ENCODE measurements at regions not wholly inside any gene's neighbourhood (a gene's known extent, or its start where the extent isn't known, plus 50 kb on each side); places are given as distances from the start of the nearest gene placed in this dataset.

GRCh38 chr16:9658586-9658985 is 523.6 kb downstream of the GRIN2A start (continued):
- TF ChIP-seq CDX4 (CRISPR knock-in tag; IDR thresholded peaks at IDR 0.05; ENCODE audit: borderline replicate concordance) (no peak), ZNF121 (CRISPR knock-in tag; IDR thresholded peaks at IDR 0.05) (no peak)

- Mint-ChIP-seq H3K9me3 (peaks cover 9% of the 10 kb centered on the region), H3K27ac (no peak overlapping the region), H3K4me3 (no peak overlapping the region), H3K4me1 (peaks cover 25% of the 10 kb centered on the region), H3K36me3 (peaks cover 21% of the 10 kb centered on the region), H3K27me3 (ENCODE audit: low read depth) (peaks cover 5% of the 10 kb centered on the region; the same call in 1 of the 2 replicates)
- TF ChIP-seq ZBTB43 (CRISPR knock-in tag; IDR thresholded peaks at IDR 0.05) (no peak), MAX (CRISPR knock-in tag; IDR thresholded peaks at IDR 0.05) (no peak)
- POLR2A ChIA-PET = no interaction called here
- CTCF ChIA-PET = interaction anchor here (1.0 kb wide), 1 partner anchor 13 kb away, joined by 3 read pairs; no protein-coding TSS in a partner anchor
- ATAC-seq (no peak), DNase-seq (ENCODE audit: low spot score) (no peak)
These were observed 521.3 kb downstream of the GRIN2A start for GRCh38 chr16:9660898-9661297.

- Mint-ChIP-seq H3K36me3 (peaks cover 27% of the 10 kb centered on the region), H3K27ac (no peak overlapping the region), H3K27me3 (ENCODE audit: low read depth) (peaks cover 5% of the 10 kb centered on the region; the same call in 1 of the 2 replicates), H3K9me3 (peaks cover 9% of the 10 kb centered on the region), H3K4me1 (peaks cover 30% of the 10 kb centered on the region), H3K4me3 (no peak overlapping the region)
- CTCF ChIA-PET = no interaction called here
- ATAC-seq = no peak
- POLR2A ChIA-PET = no interaction called here
- DNase-seq (ENCODE audit: low spot score) = no peak
- TF ChIP-seq ZBTB21 (CRISPR knock-in tag; IDR thresholded peaks at IDR 0.05; ENCODE audit: borderline replicate concordance) (no peak), NR2C2 (CRISPR knock-in tag; IDR thresholded peaks at IDR 0.05) (no peak), MYBL2 (CRISPR knock-in tag; IDR thresholded peaks at IDR 0.05) (no peak), ZNF532 (CRISPR knock-in tag; IDR thresholded peaks at IDR 0.05; ENCODE audit: borderline replicate concordance) (no peak), SP1 (CRISPR knock-in tag; conservative IDR thresholded peaks at IDR 0.05) (no peak)
These were observed 520.8 kb downstream of the GRIN2A start for GRCh38 chr16:9661336-9662017.

- no peak for ATAC-seq
- Mint-ChIP-seq H3K27me3 (ENCODE audit: low read depth) (0 out of 2 replicates have a peak, but pooled peaks cover 5% of the 10 kb centered on the region), H3K27ac (no peak overlapping the region), H3K9me3 (peaks cover 12% of the 10 kb centered on the region), H3K4me3 (no peak overlapping the region), H3K4me1 (peaks cover 36% of the 10 kb centered on the region), H3K36me3 (peaks cover 41% of the 10 kb centered on the region)
- POLR2A ChIA-PET = no interaction called here
- CTCF ChIA-PET = no interaction called here
- no peak for DNase-seq (ENCODE audit: low spot score)
- no peak for TF ChIP-seq KAT7 (CRISPR knock-in tag; IDR thresholded peaks at IDR 0.05; ENCODE audit: borderline replicate concordance)
- TF ChIP-seq USF1 (CRISPR knock-in tag; IDR thresholded peaks at IDR 0.05) = no peak
- TF ChIP-seq ZNF232 (CRISPR knock-in tag; IDR thresholded peaks at IDR 0.05) = no peak
- TF ChIP-seq RORB (CRISPR knock-in tag; IDR thresholded peaks at IDR 0.05) = no peak
- no peak for TF ChIP-seq CTCF (IDR thresholded peaks at IDR 0.05)
- no peak for TF ChIP-seq ZNF671 (CRISPR knock-in tag; IDR thresholded peaks at IDR 0.05)
- TF ChIP-seq TP53 (CRISPR knock-in tag; IDR thresholded peaks at IDR 0.05) = no peak
- no peak for TF ChIP-seq ELF4 (CRISPR knock-in tag; IDR thresholded peaks at IDR 0.05; ENCODE audit: low read depth)
- TF ChIP-seq OVOL2 (CRISPR knock-in tag; IDR thresholded peaks at IDR 0.05; ENCODE audit: borderline replicate concordance) = no peak
- no peak for TF ChIP-seq E2F1 (CRISPR knock-in tag; IDR thresholded peaks at IDR 0.05)
- TF ChIP-seq CBFB (CRISPR knock-in tag; IDR thresholded peaks at IDR 0.05; ENCODE audit: low read depth) = no peak
These were observed 518.6 kb downstream of the GRIN2A start for GRCh38 chr16:9663588-9663987.

Data from WTC11 (cell line).